HFFc6 (cell line): ENCODE measurements at regions not wholly inside any gene's neighbourhood (a gene's known extent, or its start where the extent isn't known, plus 50 kb on each side); places are given as distances from the start of the nearest gene placed in this dataset.
"Not testable (repeated sequence)": the region's sequence is repeated elsewhere in the genome, so short reads cannot be mapped to it uniquely, and the experiment has no call there.

Experiments used
- DNase-seq: peaks from one replicate; pipeline ENCODE4 v3.0.0-alpha.2; 2018
- H3K27ac Mint-ChIP-seq: 2 replicates; pipeline ENCODE4 v1.8.0; 2020; ENCODE audit warnings: mild to moderate bottlenecking, mixed read lengths
- H3K27me3 Mint-ChIP-seq: 2 replicates; pipeline ENCODE4 v1.8.0; 2021; ENCODE audit warnings: mild to moderate bottlenecking, moderate library complexity, mixed read lengths; ENCODE audit not compliant: insufficient read depth
- H3K36me3 Mint-ChIP-seq: 2 replicates; pipeline ENCODE4 v1.8.0; 2021; ENCODE audit warnings: low read depth, mixed read lengths
- H3K4me1 Mint-ChIP-seq: 2 replicates; pipeline ENCODE4 v1.8.0; 2020; ENCODE audit warnings: low read depth, mixed read lengths
- H3K4me3 Mint-ChIP-seq: 2 replicates; pipeline ENCODE4 v1.8.0; 2020; ENCODE audit warnings: mild to moderate bottlenecking, moderate library complexity, mixed read lengths
- H3K9me3 Mint-ChIP-seq: 2 replicates; pipeline ENCODE4 v1.8.0; 2020; ENCODE audit warnings: mild to moderate bottlenecking, mixed read lengths
- TF ChIP-seq, protein P1 (sequence below): fragments of 200-600 bp; sonication (generic); IDR thresholded peaks from 2 replicates; pipeline ENCODE4 v1.5.0; 2021; ENCODE audit warnings: antibody characterized with exemption, mild to moderate bottlenecking

DNA sequence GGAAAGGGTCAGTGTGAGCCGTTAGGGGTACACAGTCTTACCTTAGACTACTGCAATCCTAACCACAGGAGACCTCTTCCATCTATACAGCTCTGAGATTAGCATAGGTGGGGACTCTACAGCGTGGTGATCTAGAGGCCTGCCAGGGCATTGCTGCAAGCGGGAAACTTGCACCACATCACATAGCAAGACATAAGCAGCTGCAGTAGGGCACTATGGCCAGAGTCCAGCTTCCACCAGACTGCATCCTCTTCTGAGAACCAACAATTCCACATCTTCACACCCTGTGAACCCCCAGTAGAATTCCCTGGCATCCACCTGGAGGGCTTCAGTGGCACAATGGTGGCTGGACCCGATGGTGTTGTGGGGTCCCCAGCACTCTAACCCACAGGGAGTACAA, 1564.3 kb upstream of the PRR20A start:
- Mint-ChIP-seq H3K27ac (no peak overlapping the region), H3K36me3 (no peaks in the 10 kb centered on the region), H3K4me3 (no peak overlapping the region), H3K9me3 (peaks cover 23% of the 10 kb centered on the region), H3K4me1 (no peaks in the 10 kb centered on the region), H3K27me3 (no peaks in the 10 kb centered on the region; the same call in 1 of the 2 replicates)
- DNase-seq, result no peak
- TF ChIP-seq, protein P1, sequence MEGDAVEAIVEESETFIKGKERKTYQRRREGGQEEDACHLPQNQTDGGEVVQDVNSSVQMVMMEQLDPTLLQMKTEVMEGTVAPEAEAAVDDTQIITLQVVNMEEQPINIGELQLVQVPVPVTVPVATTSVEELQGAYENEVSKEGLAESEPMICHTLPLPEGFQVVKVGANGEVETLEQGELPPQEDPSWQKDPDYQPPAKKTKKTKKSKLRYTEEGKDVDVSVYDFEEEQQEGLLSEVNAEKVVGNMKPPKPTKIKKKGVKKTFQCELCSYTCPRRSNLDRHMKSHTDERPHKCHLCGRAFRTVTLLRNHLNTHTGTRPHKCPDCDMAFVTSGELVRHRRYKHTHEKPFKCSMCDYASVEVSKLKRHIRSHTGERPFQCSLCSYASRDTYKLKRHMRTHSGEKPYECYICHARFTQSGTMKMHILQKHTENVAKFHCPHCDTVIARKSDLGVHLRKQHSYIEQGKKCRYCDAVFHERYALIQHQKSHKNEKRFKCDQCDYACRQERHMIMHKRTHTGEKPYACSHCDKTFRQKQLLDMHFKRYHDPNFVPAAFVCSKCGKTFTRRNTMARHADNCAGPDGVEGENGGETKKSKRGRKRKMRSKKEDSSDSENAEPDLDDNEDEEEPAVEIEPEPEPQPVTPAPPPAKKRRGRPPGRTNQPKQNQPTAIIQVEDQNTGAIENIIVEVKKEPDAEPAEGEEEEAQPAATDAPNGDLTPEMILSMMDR, result no peak

DNA sequence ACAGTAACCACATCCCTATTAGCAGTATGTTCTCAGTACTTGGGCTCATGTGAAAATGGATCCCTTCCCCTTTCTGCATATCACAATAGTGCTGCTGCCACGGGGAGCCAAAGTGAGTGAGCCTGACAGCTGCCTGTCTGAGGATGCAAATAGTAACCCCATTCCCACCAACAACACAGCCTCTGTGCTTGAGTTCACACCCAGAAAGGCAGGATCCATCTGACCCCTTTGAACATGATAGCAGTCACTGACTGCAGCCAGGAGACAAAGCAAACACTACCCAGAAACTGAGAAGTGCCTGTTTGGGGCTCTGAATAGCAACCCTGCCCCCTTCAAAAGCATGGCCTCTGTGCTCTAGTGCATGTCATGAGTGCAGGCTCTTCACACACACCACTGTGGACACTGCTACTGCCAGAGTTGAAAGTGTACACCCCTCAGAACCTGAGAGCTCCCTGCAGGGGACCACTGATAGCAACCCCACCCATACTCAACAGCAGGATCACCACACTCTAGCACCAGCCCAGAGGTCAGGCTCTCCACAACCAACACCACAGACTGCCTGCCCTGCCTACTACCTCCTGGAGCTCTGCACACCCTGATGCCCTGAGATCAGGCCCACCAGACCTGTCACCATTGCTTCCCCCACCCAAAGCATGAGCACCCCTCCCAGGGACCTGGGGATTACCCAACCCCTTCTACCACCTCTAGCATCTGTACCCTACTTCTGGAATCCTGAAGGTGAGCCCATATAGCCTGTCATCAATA, 1563.5 kb upstream of the PRR20A start:
- H3K36me3 Mint-ChIP-seq, result no peaks in the 10 kb centered on the region

DNA sequence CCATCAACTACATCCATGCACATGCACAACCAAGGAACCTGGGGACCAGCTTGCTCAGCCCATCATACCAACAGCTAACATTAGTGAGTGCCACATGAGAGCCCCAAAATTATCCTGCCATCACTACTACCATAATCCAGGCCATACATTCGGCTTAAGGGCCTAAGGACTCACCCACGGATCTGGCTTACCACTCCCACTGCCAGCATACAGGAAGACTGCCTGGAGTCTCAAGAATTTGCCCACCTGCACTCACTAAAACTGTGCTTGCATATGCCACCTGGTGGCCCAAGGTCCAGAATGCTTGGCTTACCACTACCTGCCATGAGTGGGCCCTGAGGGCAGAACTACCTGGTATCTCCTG, 1562.9 kb upstream of the PRR20A start:
- TF ChIP-seq, protein P1, result no peak
- DNase-seq, result no peak
- no peaks in the 10 kb centered on the region for H3K36me3 Mint-ChIP-seq
- no peak overlapping the region for H3K27ac Mint-ChIP-seq
- H3K4me1 Mint-ChIP-seq, result no peaks in the 10 kb centered on the region
- no peak overlapping the region for H3K4me3 Mint-ChIP-seq
- peaks cover 26% of the 10 kb centered on the region for H3K9me3 Mint-ChIP-seq
- H3K27me3 Mint-ChIP-seq, result no peaks in the 10 kb centered on the region; the same call in 1 of the 2 replicates

More for the DNA sequence above, 1563.5 kb upstream of the PRR20A start:
- Mint-ChIP-seq H3K4me1 (no peaks in the 10 kb centered on the region), H3K27me3 (no peaks in the 10 kb centered on the region; the same call in 1 of the 2 replicates), H3K9me3 (peaks cover 21% of the 10 kb centered on the region), H3K27ac (no peak overlapping the region), H3K4me3 (no peak overlapping the region)
- TF ChIP-seq, protein P1, result no peak
- DNase-seq, result no peak

DNA sequence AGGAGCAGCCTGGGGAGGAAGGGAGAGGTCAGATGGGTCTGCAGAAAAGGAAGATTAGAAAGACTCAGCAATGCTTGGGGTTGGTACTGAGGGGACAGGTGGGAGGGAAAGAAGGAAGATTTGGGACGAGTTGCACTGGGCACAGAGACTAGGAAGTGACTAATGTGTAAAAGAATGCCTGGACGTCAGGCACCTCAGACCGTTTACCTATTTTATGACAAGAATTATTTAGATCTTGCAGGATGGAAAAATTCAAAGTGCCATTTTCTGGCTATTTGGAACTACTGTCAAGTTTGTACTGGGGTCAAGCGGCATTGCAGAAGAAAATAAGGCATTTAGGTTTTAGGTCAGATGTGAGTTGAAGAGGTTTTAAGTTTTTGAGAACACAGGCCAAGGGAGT, 1558.4 kb upstream of the PRR20A start:
- H3K27me3 Mint-ChIP-seq, DNase-seq, H3K4me3 Mint-ChIP-seq, H3K4me1 Mint-ChIP-seq, H3K36me3 Mint-ChIP-seq, H3K27ac Mint-ChIP-seq: not testable (repeated sequence)
- H3K9me3 Mint-ChIP-seq, result peaks cover 23% of the 10 kb centered on the region

DNA sequence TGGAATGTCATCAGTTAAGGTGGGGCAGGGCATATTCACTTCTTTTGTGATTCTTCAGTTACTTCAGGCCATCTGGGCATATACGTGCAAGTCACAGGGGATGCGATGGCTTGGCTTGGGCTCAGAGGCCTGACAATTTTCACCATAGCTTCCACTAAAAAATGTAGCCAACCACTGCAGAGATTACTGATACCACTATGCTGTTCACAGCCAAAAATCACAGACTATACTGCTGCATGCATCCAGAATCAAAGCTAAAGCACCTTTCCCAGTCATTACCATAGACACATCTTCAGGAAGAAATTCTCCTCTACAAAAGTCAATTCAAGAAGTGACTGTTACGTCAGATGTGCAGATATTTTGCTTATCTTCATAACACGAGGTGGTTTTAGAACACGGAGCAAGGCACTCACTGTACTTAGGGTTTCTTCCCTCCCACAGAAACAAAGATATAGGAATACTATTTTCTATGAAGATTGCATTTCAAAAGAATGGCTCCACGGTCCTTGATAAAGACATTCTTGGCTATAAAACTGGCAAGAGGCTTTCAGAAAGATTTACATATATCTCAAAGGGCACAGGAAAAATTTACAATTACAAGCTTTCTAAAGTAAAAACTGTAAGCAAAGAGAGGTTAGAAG, 1556.6 kb upstream of the PRR20A start:
- no peak for DNase-seq
- Mint-ChIP-seq H3K9me3 (peaks cover 22% of the 10 kb centered on the region), H3K4me3 (no peak overlapping the region), H3K36me3 (no peaks in the 10 kb centered on the region), H3K4me1 (no peaks in the 10 kb centered on the region), H3K27me3 (no peaks in the 10 kb centered on the region), H3K27ac (no peak overlapping the region)
- TF ChIP-seq, protein P1, result no peak

DNA sequence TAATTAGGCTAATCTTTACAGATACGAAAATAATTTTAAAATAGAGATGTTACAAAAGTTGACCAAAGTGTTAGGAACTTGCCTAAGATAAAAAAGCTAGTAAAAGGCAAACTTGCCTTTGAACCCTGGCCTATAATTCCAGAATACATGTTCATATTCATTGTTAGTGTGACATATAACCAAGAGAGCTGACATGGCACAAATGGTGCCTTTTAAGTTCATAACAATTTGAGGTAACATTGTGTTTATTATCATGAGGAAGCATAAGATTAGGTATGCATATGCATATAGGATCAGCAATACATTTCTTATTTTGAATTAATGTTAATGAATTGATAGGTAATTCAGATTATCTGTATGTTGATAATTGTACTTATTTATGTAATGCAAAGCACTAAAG, 1537.9 kb upstream of the PRR20A start:
- no peak overlapping the region for H3K27ac Mint-ChIP-seq
- no peaks in the 10 kb centered on the region for H3K27me3 Mint-ChIP-seq
- no peak overlapping the region for H3K4me3 Mint-ChIP-seq
- H3K4me1 Mint-ChIP-seq, result no peaks in the 10 kb centered on the region
- no peaks in the 10 kb centered on the region for H3K36me3 Mint-ChIP-seq
- no peak for DNase-seq
- TF ChIP-seq, protein P1, result no peak
- peaks cover 3% of the 10 kb centered on the region for H3K9me3 Mint-ChIP-seq
